ENCODE measurements at regions not wholly inside any gene's neighbourhood (a gene's known extent, or its start where the extent isn't known, plus 50 kb on each side); places are given as distances from the start of the nearest gene placed in this dataset.
A peak's percentile ranks its signal among the peaks of the same experiment; 100 is the strongest.

DNA sequence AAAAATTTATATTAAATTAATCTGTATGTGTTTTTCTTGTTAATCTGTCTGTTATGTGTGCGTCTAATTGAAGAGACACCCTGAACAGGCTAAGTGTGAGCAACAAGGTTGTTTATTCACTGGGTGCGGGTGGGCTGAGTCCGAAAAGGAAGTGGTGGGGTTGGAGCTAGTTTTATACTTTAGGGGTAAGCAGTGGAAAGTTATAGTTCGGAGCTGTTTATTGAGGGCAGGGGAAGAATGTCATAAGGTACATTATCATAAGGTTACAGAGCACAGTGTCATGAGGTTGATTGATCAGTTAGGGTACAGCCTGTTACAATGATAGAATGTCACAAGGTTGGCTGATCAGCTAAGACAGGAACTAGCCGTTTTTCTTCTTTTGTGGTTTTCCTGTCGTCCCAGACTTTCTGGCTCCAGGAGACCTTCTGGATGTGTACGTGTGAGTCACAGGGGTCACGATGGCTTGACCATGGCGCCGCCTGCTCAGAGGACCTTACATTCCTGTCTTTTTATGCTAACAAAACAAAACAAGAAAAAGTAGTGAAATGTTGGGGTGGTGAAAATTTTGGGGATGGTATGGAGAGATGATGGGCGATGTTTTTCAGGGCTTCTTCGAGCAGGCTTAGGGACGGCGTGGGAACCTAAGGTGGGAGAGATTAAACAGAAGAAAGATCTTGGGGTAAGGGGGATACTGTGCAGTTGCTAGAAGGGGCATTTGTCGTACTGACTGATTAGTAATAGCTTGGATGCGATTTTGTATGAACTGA lies 754.0 kb upstream of the ADGRB3 start (continued):
- TF ChIP-seq, protein P1, sequence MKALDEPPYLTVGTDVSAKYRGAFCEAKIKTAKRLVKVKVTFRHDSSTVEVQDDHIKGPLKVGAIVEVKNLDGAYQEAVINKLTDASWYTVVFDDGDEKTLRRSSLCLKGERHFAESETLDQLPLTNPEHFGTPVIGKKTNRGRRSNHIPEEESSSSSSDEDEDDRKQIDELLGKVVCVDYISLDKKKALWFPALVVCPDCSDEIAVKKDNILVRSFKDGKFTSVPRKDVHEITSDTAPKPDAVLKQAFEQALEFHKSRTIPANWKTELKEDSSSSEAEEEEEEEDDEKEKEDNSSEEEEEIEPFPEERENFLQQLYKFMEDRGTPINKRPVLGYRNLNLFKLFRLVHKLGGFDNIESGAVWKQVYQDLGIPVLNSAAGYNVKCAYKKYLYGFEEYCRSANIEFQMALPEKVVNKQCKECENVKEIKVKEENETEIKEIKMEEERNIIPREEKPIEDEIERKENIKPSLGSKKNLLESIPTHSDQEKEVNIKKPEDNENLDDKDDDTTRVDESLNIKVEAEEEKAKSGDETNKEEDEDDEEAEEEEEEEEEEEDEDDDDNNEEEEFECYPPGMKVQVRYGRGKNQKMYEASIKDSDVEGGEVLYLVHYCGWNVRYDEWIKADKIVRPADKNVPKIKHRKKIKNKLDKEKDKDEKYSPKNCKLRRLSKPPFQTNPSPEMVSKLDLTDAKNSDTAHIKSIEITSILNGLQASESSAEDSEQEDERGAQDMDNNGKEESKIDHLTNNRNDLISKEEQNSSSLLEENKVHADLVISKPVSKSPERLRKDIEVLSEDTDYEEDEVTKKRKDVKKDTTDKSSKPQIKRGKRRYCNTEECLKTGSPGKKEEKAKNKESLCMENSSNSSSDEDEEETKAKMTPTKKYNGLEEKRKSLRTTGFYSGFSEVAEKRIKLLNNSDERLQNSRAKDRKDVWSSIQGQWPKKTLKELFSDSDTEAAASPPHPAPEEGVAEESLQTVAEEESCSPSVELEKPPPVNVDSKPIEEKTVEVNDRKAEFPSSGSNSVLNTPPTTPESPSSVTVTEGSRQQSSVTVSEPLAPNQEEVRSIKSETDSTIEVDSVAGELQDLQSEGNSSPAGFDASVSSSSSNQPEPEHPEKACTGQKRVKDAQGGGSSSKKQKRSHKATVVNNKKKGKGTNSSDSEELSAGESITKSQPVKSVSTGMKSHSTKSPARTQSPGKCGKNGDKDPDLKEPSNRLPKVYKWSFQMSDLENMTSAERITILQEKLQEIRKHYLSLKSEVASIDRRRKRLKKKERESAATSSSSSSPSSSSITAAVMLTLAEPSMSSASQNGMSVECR (CRISPR knock-in tag; IDR thresholded peaks at IDR 0.05) = no peak
- TF ChIP-seq ARID1B (IDR thresholded peaks at IDR 0.05) (peak; percentile 72), ILK (tag; IDR thresholded peaks at IDR 0.05; ENCODE audit: borderline replicate concordance, low read depth) (no peak), ESRRA (IDR thresholded peaks at IDR 0.05; ENCODE audit: borderline replicate concordance, low read depth) (peak; percentile 61; the same call in 1 of the 2 replicates), FOXJ2 (tag; IDR thresholded peaks at IDR 0.05) (no peak), ETS2 (tag; IDR thresholded peaks at IDR 0.05; ENCODE audit: borderline replicate concordance, poor library complexity, severe bottlenecking) (no peak), HNRNPL (IDR thresholded peaks at IDR 0.05; ENCODE audit: low read depth, low read length) (no peak), COPS2 (conservative IDR thresholded peaks at IDR 0.05) (no peak), NCOR1 (IDR thresholded peaks at IDR 0.05) (peak; percentile 53)
- TF ChIP-seq, protein P2, sequence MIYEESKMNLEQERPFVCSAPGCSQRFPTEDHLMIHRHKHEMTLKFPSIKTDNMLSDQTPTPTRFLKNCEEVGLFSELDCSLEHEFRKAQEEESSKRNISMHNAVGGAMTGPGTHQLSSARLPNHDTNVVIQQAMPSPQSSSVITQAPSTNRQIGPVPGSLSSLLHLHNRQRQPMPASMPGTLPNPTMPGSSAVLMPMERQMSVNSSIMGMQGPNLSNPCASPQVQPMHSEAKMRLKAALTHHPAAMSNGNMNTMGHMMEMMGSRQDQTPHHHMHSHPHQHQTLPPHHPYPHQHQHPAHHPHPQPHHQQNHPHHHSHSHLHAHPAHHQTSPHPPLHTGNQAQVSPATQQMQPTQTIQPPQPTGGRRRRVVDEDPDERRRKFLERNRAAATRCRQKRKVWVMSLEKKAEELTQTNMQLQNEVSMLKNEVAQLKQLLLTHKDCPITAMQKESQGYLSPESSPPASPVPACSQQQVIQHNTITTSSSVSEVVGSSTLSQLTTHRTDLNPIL (CRISPR knock-in tag; IDR thresholded peaks at IDR 0.05) = no peak

Data from K562 (cell line).